ENCODE measurements at regions not wholly inside any gene's neighbourhood (a gene's known extent, or its start where the extent isn't known, plus 50 kb on each side); places are given as distances from the start of the nearest gene placed in this dataset.

- intact Hi-C loops (cut with DNase I, micrococcal nuclease) = no loop called here
- no peaks in the 10 kb centered on the region for H3K36me3 Mint-ChIP-seq (ENCODE audit: low read depth)
- H3K27ac Mint-ChIP-seq = no peak overlapping the region
- ATAC-seq = no peak
- H3K27me3 Mint-ChIP-seq = no peaks in the 10 kb centered on the region
- POLR2A ChIA-PET = no interaction called here
- DNase-seq = no peak
- no peaks in the 10 kb centered on the region for H3K4me1 Mint-ChIP-seq
- no peak overlapping the region for H3K4me3 Mint-ChIP-seq
- H3K9me3 Mint-ChIP-seq (ENCODE audit: low read depth) = no peaks in the 10 kb centered on the region
- CTCF ChIA-PET = no interaction called here
These were observed 72.6 kb upstream of the MFGE8 start for GRCh38 chr15:88985547-88986393.

- ATAC-seq = no peak
- intact Hi-C loops (cut with DNase I, micrococcal nuclease) = no loop called here
- Mint-ChIP-seq H3K27ac (no peak overlapping the region), H3K36me3 (ENCODE audit: low read depth) (no peaks in the 10 kb centered on the region), H3K4me3 (no peak overlapping the region), H3K4me1 (no peaks in the 10 kb centered on the region), H3K27me3 (peaks cover under 1% of the 10 kb centered on the region), H3K9me3 (ENCODE audit: low read depth) (no peaks in the 10 kb centered on the region)
- no peak for DNase-seq
- ChIA-PET POLR2A (no interaction called here), CTCF (no interaction called here)
These were observed 73.9 kb upstream of the MFGE8 start for GRCh38 chr15:88986949-88987590.

- ATAC-seq (no peak), DNase-seq (no peak)
- POLR2A ChIA-PET = no interaction called here
- intact Hi-C loops (cut with DNase I, micrococcal nuclease) = no loop called here
- Mint-ChIP-seq H3K9me3 (ENCODE audit: low read depth) (no peaks in the 10 kb centered on the region), H3K4me3 (no peak overlapping the region), H3K27ac (no peak overlapping the region), H3K36me3 (ENCODE audit: low read depth) (no peaks in the 10 kb centered on the region), H3K27me3 (peaks cover 2% of the 10 kb centered on the region), H3K4me1 (no peaks in the 10 kb centered on the region)
- CTCF ChIA-PET = no interaction called here
These were observed 74.4 kb upstream of the MFGE8 start for GRCh38 chr15:88987591-88987933.

GRCh38 chr15:88987934-88988671, 74.9 kb upstream of the MFGE8 start:
- ChIA-PET POLR2A (no interaction called here), CTCF (interaction anchor here (1.0 kb wide), 1 partner anchor 38 kb away, joined by 4 read pairs; no protein-coding TSS in a partner anchor)
- Mint-ChIP-seq H3K36me3 (ENCODE audit: low read depth) (no peaks in the 10 kb centered on the region), H3K27ac (no peak overlapping the region), H3K27me3 (peaks cover 2% of the 10 kb centered on the region), H3K9me3 (ENCODE audit: low read depth) (no peaks in the 10 kb centered on the region), H3K4me3 (no peak overlapping the region), H3K4me1 (no peaks in the 10 kb centered on the region)
- intact Hi-C loops (cut with DNase I, micrococcal nuclease) = no loop called here
- ATAC-seq = no peak
- DNase-seq = no peak

GRCh38 chr15:88989578-88989977, 76.4 kb upstream of the MFGE8 start:
- intact Hi-C loops (cut with DNase I, micrococcal nuclease) = no loop called here
- no peaks in the 10 kb centered on the region for H3K4me1 Mint-ChIP-seq
- ATAC-seq (no peak), DNase-seq (no peak)
- H3K36me3 Mint-ChIP-seq (ENCODE audit: low read depth) = no peaks in the 10 kb centered on the region
- ChIA-PET CTCF (interaction anchor here (0.8 kb wide), 1 partner anchor 20 kb away, joined by 5 read pairs; no protein-coding TSS in a partner anchor), POLR2A (no interaction called here)
- H3K9me3 Mint-ChIP-seq (ENCODE audit: low read depth) = no peaks in the 10 kb centered on the region
- no peak overlapping the region for H3K4me3 Mint-ChIP-seq
- H3K27me3 Mint-ChIP-seq = peaks cover 2% of the 10 kb centered on the region
- H3K27ac Mint-ChIP-seq = no peak overlapping the region

- POLR2A ChIA-PET = no interaction called here
- H3K4me3 Mint-ChIP-seq = no peak overlapping the region
- ATAC-seq (no peak), DNase-seq (no peak)
- H3K36me3 Mint-ChIP-seq (ENCODE audit: low read depth) = no peaks in the 10 kb centered on the region
- peaks cover 2% of the 10 kb centered on the region for H3K27me3 Mint-ChIP-seq
- intact Hi-C loops (cut with DNase I, micrococcal nuclease) = no loop called here
- H3K9me3 Mint-ChIP-seq (ENCODE audit: low read depth) = no peaks in the 10 kb centered on the region
- no peak overlapping the region for H3K27ac Mint-ChIP-seq
- H3K4me1 Mint-ChIP-seq = no peaks in the 10 kb centered on the region
- CTCF ChIA-PET = interaction anchor here (0.8 kb wide), 1 partner anchor 19 kb away, joined by 5 read pairs; no protein-coding TSS in a partner anchor
These were observed 77.1 kb upstream of the MFGE8 start for GRCh38 chr15:88990185-88990679.

- Mint-ChIP-seq H3K36me3 (ENCODE audit: low read depth) (no peaks in the 10 kb centered on the region), H3K4me1 (no peaks in the 10 kb centered on the region), H3K9me3 (ENCODE audit: low read depth) (no peaks in the 10 kb centered on the region), H3K27ac (no peak overlapping the region), H3K4me3 (no peak overlapping the region), H3K27me3 (peaks cover 2% of the 10 kb centered on the region)
- intact Hi-C loops (cut with DNase I, micrococcal nuclease) = no loop called here
- POLR2A ChIA-PET = no interaction called here
- CTCF ChIA-PET = no interaction called here
- ATAC-seq (no peak), DNase-seq (no peak)
These were observed 79.0 kb upstream of the MFGE8 start for GRCh38 chr15:88992216-88992615.

GRCh38 chr15:88992912-88993376, 79.8 kb upstream of the MFGE8 start:
- ChIA-PET CTCF (no interaction called here), POLR2A (no interaction called here)
- Mint-ChIP-seq H3K27me3 (peaks cover 2% of the 10 kb centered on the region), H3K9me3 (ENCODE audit: low read depth) (no peaks in the 10 kb centered on the region), H3K27ac (no peak overlapping the region), H3K4me1 (no peaks in the 10 kb centered on the region), H3K4me3 (no peak overlapping the region), H3K36me3 (ENCODE audit: low read depth) (no peaks in the 10 kb centered on the region)
- ATAC-seq (no peak), DNase-seq (no peak)
- intact Hi-C loops (cut with DNase I, micrococcal nuclease) = no loop called here

- intact Hi-C loops (cut with DNase I, micrococcal nuclease) = no loop called here
- Mint-ChIP-seq H3K9me3 (ENCODE audit: low read depth) (no peaks in the 10 kb centered on the region), H3K27me3 (peaks cover 2% of the 10 kb centered on the region), H3K4me3 (no peak overlapping the region), H3K36me3 (ENCODE audit: low read depth) (no peaks in the 10 kb centered on the region), H3K27ac (no peak overlapping the region), H3K4me1 (no peaks in the 10 kb centered on the region)
- ATAC-seq (no peak), DNase-seq (no peak)
- ChIA-PET CTCF (no interaction called here), POLR2A (no interaction called here)
These were observed 80.5 kb upstream of the MFGE8 start for GRCh38 chr15:88993662-88994061.

GRCh38 chr15:88994286-88994685, 81.1 kb upstream of the MFGE8 start:
- Mint-ChIP-seq H3K27ac (no peak overlapping the region), H3K4me1 (no peaks in the 10 kb centered on the region), H3K4me3 (no peak overlapping the region), H3K27me3 (peaks cover 2% of the 10 kb centered on the region), H3K36me3 (ENCODE audit: low read depth) (no peaks in the 10 kb centered on the region), H3K9me3 (ENCODE audit: low read depth) (no peaks in the 10 kb centered on the region)
- CTCF ChIA-PET = no interaction called here
- DNase-seq = no peak
- POLR2A ChIA-PET = no interaction called here
- intact Hi-C loops (cut with DNase I, micrococcal nuclease) = no loop called here
- ATAC-seq = no peak

- Mint-ChIP-seq H3K27me3 (peaks cover 2% of the 10 kb centered on the region), H3K9me3 (ENCODE audit: low read depth) (no peaks in the 10 kb centered on the region), H3K4me3 (no peak overlapping the region), H3K4me1 (no peaks in the 10 kb centered on the region), H3K27ac (no peak overlapping the region), H3K36me3 (ENCODE audit: low read depth) (no peaks in the 10 kb centered on the region)
- DNase-seq = no peak
- ChIA-PET CTCF (interaction anchor here (1.0 kb wide), 1 partner anchor 62 kb away, joined by 3 read pairs; no protein-coding TSS in a partner anchor), POLR2A (no interaction called here)
- intact Hi-C loops (cut with DNase I, micrococcal nuclease) = no loop called here
- ATAC-seq = no peak
These were observed 82.3 kb upstream of the MFGE8 start for GRCh38 chr15:88995449-88995848.

GRCh38 chr15:88997531-88997930, 84.4 kb upstream of the MFGE8 start:
- no peak for DNase-seq
- Mint-ChIP-seq H3K27me3 (no peaks in the 10 kb centered on the region), H3K4me1 (no peaks in the 10 kb centered on the region), H3K27ac (no peak overlapping the region), H3K9me3 (ENCODE audit: low read depth) (no peaks in the 10 kb centered on the region), H3K36me3 (ENCODE audit: low read depth) (no peaks in the 10 kb centered on the region), H3K4me3 (no peak overlapping the region)
- CTCF ChIA-PET = no interaction called here
- ATAC-seq = no peak
- intact Hi-C loops (cut with DNase I, micrococcal nuclease) = no loop called here
- POLR2A ChIA-PET = no interaction called here

All from activated CD4-positive, alpha-beta T cell treated with anti-CD3 and anti-CD28 coated beads for 36 hours (primary cell).